Karpas-422 (cell line): ENCODE measurements at regions not wholly inside any gene's neighbourhood (a gene's known extent, or its start where the extent isn't known, plus 50 kb on each side); places are given as distances from the start of the nearest gene placed in this dataset.

Experiments used
- DNase-seq: peaks from one replicate; pipeline ENCODE4 v3.0.0-alpha.2; 2015
- H2AFZ ChIP-seq: fragments of 200-600 bp; sonication (generic); 2 replicates; pipeline ENCODE4 v1.6.1; 2014; ENCODE audit warnings: antibody characterized with exemption, low read length, mixed read lengths
- H3K27ac ChIP-seq: fragments of 200-600 bp; sonication (generic); 2 replicates; pipeline ENCODE4 v1.5.1; 2014; ENCODE audit warnings: mild to moderate bottlenecking, low read length, moderate library complexity
- H3K27me3 ChIP-seq: fragments of 200-600 bp; sonication (generic); 2 replicates; pipeline ENCODE4 v1.6.1; 2014; ENCODE audit warnings: low read length, mixed read lengths
- H3K36me3 ChIP-seq: fragments of 200-600 bp; sonication (generic); 2 replicates; pipeline ENCODE4 v1.6.1; 2014; ENCODE audit warnings: low read length, mixed read lengths; ENCODE audit not compliant: insufficient read depth
- H3K4me1 ChIP-seq: fragments of 200-600 bp; sonication (generic); 2 replicates; pipeline ENCODE4 v1.6.1; 2014; ENCODE audit warnings: mild to moderate bottlenecking, low read length, mixed read lengths
- H3K4me2 ChIP-seq: fragments of 200-600 bp; sonication (generic); 2 replicates; pipeline ENCODE4 v1.6.1; 2014; ENCODE audit warnings: low read length, low read depth, mild to moderate bottlenecking; ENCODE audit not compliant: poor library complexity, severe bottlenecking
- H3K4me3 ChIP-seq: fragments of 200-600 bp; sonication (generic); 2 replicates; pipeline ENCODE4 v1.5.1; 2014; ENCODE audit warnings: mild to moderate bottlenecking, antibody characterized with exemption, low read length, mixed read lengths
- H3K79me2 ChIP-seq: fragments of 200-600 bp; sonication (generic); 2 replicates; pipeline ENCODE4 v1.6.1; 2014; ENCODE audit warnings: mild to moderate bottlenecking, low read length, mixed read lengths
- H3K9ac ChIP-seq: fragments of 200-600 bp; sonication (generic); 2 replicates; pipeline ENCODE4 v1.6.0; 2014; ENCODE audit warnings: low read length
- H3K9me2 ChIP-seq: fragments of 200-600 bp; sonication (generic), shearing (Covaris generic); replicated peaks from 2 replicates; pipeline ENCODE4 v1.6.0; 2014; ENCODE audit warnings: mild to moderate bottlenecking, low read length, moderate library complexity; ENCODE audit not compliant: insufficient read depth
- H3K9me3 ChIP-seq: fragments of 300-700, 200-600 bp; sonication (generic); 2 replicates; pipeline ENCODE4 v1.6.1; 2014; ENCODE audit warnings: low read length, mixed read lengths
- H4K20me1 ChIP-seq: fragments of 200-600 bp; sonication (generic); 2 replicates; pipeline ENCODE4 v1.6.1; 2014; ENCODE audit warnings: mild to moderate bottlenecking, antibody characterized with exemption, low read length, low read depth; ENCODE audit not compliant: insufficient read depth

DNA sequence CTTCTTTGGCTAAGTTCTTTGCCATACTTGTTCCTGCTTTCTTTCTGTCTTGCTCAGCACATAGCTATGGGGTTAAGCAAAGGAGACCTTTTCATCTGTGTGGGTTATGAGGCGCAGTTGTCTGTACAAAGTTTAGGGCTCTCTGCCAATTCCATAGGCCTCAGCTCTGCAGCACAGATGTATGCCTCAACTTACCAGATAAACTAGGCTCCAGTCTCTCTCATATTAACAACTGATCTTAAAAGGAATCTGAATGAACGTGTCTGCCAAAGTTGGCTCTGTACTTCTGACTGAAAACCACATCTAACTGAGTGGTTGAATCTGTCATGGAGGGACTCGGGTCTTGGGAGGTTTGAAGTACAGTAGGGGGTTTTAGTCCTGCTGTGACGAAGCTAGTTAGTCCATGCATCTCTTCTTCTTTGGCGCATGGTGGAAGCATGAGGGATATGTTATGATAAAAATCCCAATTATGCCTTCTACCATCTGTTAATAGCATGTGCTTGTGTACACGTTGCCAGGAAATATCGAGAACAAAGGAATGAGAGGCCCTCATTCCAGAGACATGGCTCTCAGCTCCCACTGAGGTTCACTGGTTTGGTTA, 114.6 kb upstream of the TSC22D2 start:
- no peak overlapping the region for H2AFZ ChIP-seq
- no peak overlapping the region for H3K4me2 ChIP-seq

DNA sequence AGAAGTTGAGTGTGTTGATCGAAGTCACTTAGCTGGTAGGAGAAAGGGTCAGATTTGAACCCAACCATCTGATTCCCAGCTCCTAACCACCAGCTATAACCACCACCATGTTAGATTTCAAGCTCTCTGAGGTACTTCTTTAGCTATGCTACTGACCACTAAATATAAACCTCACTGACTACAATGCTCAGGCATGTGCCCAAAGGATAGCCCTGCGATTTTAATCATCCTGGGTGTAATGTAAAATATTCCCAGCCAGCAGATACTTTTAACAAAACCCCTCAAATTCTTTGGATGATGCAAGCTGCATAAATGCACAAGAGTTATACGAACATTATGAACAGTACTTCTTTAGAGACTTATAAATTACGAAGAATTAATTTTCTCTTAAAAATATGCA, 115.2 kb upstream of the TSC22D2 start:
- H3K27me3 ChIP-seq, result no peaks in the 10 kb centered on the region
- H4K20me1 ChIP-seq, result no peaks in the 10 kb centered on the region
- no peaks in the 10 kb centered on the region for H3K9me2 ChIP-seq
- H3K4me2 ChIP-seq, result no peak overlapping the region
- no peak overlapping the region for H2AFZ ChIP-seq
- H3K27ac ChIP-seq, result no peak overlapping the region
- DNase-seq, result no peak
- H3K9ac ChIP-seq, result no peak overlapping the region
- no peaks in the 10 kb centered on the region for H3K9me3 ChIP-seq
- no peaks in the 10 kb centered on the region for H3K79me2 ChIP-seq
- no peak overlapping the region for H3K4me3 ChIP-seq
- no peaks in the 10 kb centered on the region for H3K36me3 ChIP-seq
- peaks cover 18% of the 10 kb centered on the region for H3K4me1 ChIP-seq

More for the DNA sequence above, 114.6 kb upstream of the TSC22D2 start:
- Histone ChIP-seq H3K4me3 (no peak overlapping the region), H3K4me1 (peaks cover 18% of the 10 kb centered on the region), H3K9me3 (no peaks in the 10 kb centered on the region), H4K20me1 (no peaks in the 10 kb centered on the region), H3K36me3 (no peaks in the 10 kb centered on the region), H3K27ac (no peak overlapping the region), H3K27me3 (no peaks in the 10 kb centered on the region), H3K79me2 (no peaks in the 10 kb centered on the region), H3K9me2 (no peaks in the 10 kb centered on the region), H3K9ac (no peak overlapping the region)
- no peak for DNase-seq

- no peaks in the 10 kb centered on the region for H3K36me3 ChIP-seq
- no peak overlapping the region for H3K27ac ChIP-seq
- no peaks in the 10 kb centered on the region for H3K9me3 ChIP-seq
- no peaks in the 10 kb centered on the region for H3K9me2 ChIP-seq
- no peaks in the 10 kb centered on the region for H4K20me1 ChIP-seq
- no peak overlapping the region for H3K9ac ChIP-seq
- H3K79me2 ChIP-seq, result no peaks in the 10 kb centered on the region
- H3K4me1 ChIP-seq, result peaks cover 4% of the 10 kb centered on the region
- no peak overlapping the region for H3K4me3 ChIP-seq
- DNase-seq, result no peak
- H3K27me3 ChIP-seq, result no peaks in the 10 kb centered on the region
- H3K4me2 ChIP-seq, result no peak overlapping the region
- no peak overlapping the region for H2AFZ ChIP-seq
These were observed 116.6 kb upstream of the TSC22D2 start for GRCh38 chr3:150291515-150291914.

DNA sequence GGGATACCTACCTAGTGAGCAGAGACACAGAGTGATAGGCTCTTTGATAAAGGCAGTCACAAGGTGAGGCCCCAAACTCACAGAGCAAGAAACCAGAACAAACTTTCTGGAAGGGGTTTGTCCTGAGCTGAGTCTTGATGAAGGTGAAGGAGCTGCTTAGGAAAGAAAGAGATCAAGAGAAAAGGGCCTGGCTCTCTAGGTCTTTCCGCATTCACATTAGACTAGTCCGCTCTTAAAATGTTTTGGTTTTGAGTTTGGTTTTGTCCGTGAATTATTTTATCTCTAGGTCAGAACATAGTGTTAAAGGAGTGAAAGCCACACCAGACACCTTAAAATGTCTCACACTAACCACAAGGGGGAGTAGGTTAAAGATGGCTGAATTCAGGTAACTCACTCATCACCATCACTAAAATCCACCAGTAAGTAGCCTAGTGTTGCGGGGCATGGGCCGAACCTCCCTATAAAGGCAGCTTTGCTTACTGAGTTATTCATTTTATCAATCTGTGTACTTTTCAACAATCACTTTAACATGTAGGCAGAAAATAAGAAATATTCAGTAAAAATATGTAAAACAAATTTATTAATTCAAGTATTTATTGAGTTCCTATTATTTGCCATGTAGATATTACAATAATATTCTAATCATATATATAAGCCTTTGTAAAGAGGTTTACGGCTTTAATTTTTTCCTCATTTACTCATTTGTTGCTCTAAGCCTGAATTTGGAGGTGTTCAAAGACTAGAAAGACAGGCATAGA, 121.5 kb upstream of the TSC22D2 start:
- DNase-seq, result peak; percentile 84
- peak overlapping the region; percentile 37 for H3K4me2 ChIP-seq
- no peaks in the 10 kb centered on the region for H3K9me2 ChIP-seq
- H3K4me3 ChIP-seq, result no peak overlapping the region
- peak overlapping the region; percentile 25; the same call in 1 of the 2 replicates for H3K9ac ChIP-seq
- H3K79me2 ChIP-seq, result no peaks in the 10 kb centered on the region
- peak overlapping the region; percentile 52; the same call in 1 of the 2 replicates for H2AFZ ChIP-seq
- no peaks in the 10 kb centered on the region for H3K9me3 ChIP-seq
- H3K27me3 ChIP-seq, result no peaks in the 10 kb centered on the region
- no peaks in the 10 kb centered on the region for H4K20me1 ChIP-seq
- H3K36me3 ChIP-seq, result no peaks in the 10 kb centered on the region
- H3K4me1 ChIP-seq, result peaks cover 4% of the 10 kb centered on the region; the same call in 1 of the 2 replicates
- no peak overlapping the region for H3K27ac ChIP-seq

DNA sequence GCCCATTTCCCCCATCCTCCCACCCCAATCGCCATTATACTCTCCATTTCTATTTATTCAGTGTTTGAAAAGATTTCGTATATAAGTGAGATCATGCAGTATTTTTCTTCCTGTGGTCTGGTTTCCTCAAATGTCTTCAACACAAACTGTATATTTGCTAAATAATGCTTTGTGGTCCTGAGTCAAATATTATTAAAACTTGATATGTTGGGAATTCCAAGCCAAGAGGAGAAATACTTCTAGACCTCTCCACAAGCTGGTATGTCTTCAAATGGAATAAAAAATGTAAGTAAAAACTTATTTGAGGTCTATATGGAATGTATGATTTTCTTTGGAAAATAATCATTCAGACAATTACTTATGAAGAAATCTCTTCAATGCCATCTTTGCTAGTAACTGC, 122.5 kb upstream of the TSC22D2 start:
- no peak overlapping the region for H3K27ac ChIP-seq
- no peaks in the 10 kb centered on the region for H3K36me3 ChIP-seq
- no peak for DNase-seq
- H2AFZ ChIP-seq, result no peak overlapping the region
- H3K9me2 ChIP-seq, result no peaks in the 10 kb centered on the region
- H3K27me3 ChIP-seq, result no peaks in the 10 kb centered on the region; the same call in 1 of the 2 replicates
- H3K4me3 ChIP-seq, result no peak overlapping the region
- no peaks in the 10 kb centered on the region for H4K20me1 ChIP-seq
- H3K4me2 ChIP-seq, result no peak overlapping the region
- no peaks in the 10 kb centered on the region for H3K79me2 ChIP-seq
- peaks cover 4% of the 10 kb centered on the region; the same call in 1 of the 2 replicates for H3K4me1 ChIP-seq
- H3K9me3 ChIP-seq, result no peaks in the 10 kb centered on the region
- no peak overlapping the region for H3K9ac ChIP-seq

- Histone ChIP-seq H3K9me3 (no peaks in the 10 kb centered on the region), H3K27me3 (no peaks in the 10 kb centered on the region; the same call in 1 of the 2 replicates), H3K4me2 (no peak overlapping the region), H4K20me1 (no peaks in the 10 kb centered on the region), H3K27ac (no peak overlapping the region), H3K4me1 (no peaks in the 10 kb centered on the region), H2AFZ (no peak overlapping the region), H3K79me2 (no peaks in the 10 kb centered on the region), H3K9ac (no peak overlapping the region), H3K36me3 (no peaks in the 10 kb centered on the region), H3K9me2 (no peaks in the 10 kb centered on the region), H3K4me3 (no peak overlapping the region)
- DNase-seq, result no peak
These were observed 129.2 kb upstream of the TSC22D2 start for GRCh38 chr3:150278843-150279381.

GRCh38 chr3:150278195-150278594, 129.9 kb upstream of the TSC22D2 start:
- Histone ChIP-seq H3K27me3 (no peaks in the 10 kb centered on the region; the same call in 1 of the 2 replicates), H2AFZ (no peak overlapping the region), H3K4me2 (no peak overlapping the region), H4K20me1 (no peaks in the 10 kb centered on the region), H3K9ac (no peak overlapping the region), H3K4me1 (no peaks in the 10 kb centered on the region), H3K9me3 (no peaks in the 10 kb centered on the region), H3K27ac (no peak overlapping the region), H3K4me3 (no peak overlapping the region), H3K79me2 (no peaks in the 10 kb centered on the region), H3K9me2 (no peaks in the 10 kb centered on the region), H3K36me3 (no peaks in the 10 kb centered on the region)
- no peak for DNase-seq

GRCh38 chr3:150277444-150277843, 130.7 kb upstream of the TSC22D2 start:
- H3K27ac ChIP-seq, result no peak overlapping the region
- H4K20me1 ChIP-seq, result no peaks in the 10 kb centered on the region
- no peaks in the 10 kb centered on the region; the same call in 1 of the 2 replicates for H3K27me3 ChIP-seq
- no peaks in the 10 kb centered on the region for H3K36me3 ChIP-seq
- H3K9ac ChIP-seq, result no peak overlapping the region
- no peaks in the 10 kb centered on the region for H3K9me2 ChIP-seq
- DNase-seq, result no peak
- H3K9me3 ChIP-seq, result no peaks in the 10 kb centered on the region
- H3K4me2 ChIP-seq, result no peak overlapping the region
- H3K79me2 ChIP-seq, result no peaks in the 10 kb centered on the region
- no peaks in the 10 kb centered on the region for H3K4me1 ChIP-seq
- H2AFZ ChIP-seq, result no peak overlapping the region
- H3K4me3 ChIP-seq, result no peak overlapping the region
